IPS-20b (cell line): ENCODE measurements at regions not wholly inside any gene's neighbourhood (a gene's known extent, or its start where the extent isn't known, plus 50 kb on each side); places are given as distances from the start of the nearest gene placed in this dataset.

ENCODE experiments used
- H3K27ac ChIP-seq: one replicate; pipeline ENCODE4 v1.5.1; 2013; ENCODE audit warnings: low read length
- H3K27me3 ChIP-seq: 2 replicates; pipeline ENCODE4 v1.6.1; 2013; ENCODE audit warnings: mild to moderate bottlenecking, low read length, inconsistent platforms; ENCODE audit not compliant: insufficient read depth
- H3K36me3 ChIP-seq: 2 replicates; pipeline ENCODE4 v1.6.1; 2013; ENCODE audit warnings: low read depth, mild to moderate bottlenecking, inconsistent platforms, low read length, moderate library complexity; ENCODE audit not compliant: insufficient read depth
- H3K4me1 ChIP-seq: 2 replicates; pipeline ENCODE4 v1.6.1; 2013; ENCODE audit warnings: mild to moderate bottlenecking, control low read depth, inconsistent platforms, low read length, moderate library complexity; ENCODE audit not compliant: insufficient read depth
- H3K4me3 ChIP-seq: 2 replicates; pipeline ENCODE4 v1.5.1; 2013; ENCODE audit warnings: mild to moderate bottlenecking, low read length, inconsistent platforms
- H3K9ac ChIP-seq: 2 replicates; pipeline ENCODE4 v1.6.1; 2013; ENCODE audit warnings: low read depth, mild to moderate bottlenecking, inconsistent platforms, low read length, moderate library complexity
- H3K9me3 ChIP-seq: 2 replicates; pipeline ENCODE4 v1.6.1; 2013; ENCODE audit warnings: mild to moderate bottlenecking, low read depth, low read length, inconsistent platforms; ENCODE audit not compliant: insufficient read depth

DNA sequence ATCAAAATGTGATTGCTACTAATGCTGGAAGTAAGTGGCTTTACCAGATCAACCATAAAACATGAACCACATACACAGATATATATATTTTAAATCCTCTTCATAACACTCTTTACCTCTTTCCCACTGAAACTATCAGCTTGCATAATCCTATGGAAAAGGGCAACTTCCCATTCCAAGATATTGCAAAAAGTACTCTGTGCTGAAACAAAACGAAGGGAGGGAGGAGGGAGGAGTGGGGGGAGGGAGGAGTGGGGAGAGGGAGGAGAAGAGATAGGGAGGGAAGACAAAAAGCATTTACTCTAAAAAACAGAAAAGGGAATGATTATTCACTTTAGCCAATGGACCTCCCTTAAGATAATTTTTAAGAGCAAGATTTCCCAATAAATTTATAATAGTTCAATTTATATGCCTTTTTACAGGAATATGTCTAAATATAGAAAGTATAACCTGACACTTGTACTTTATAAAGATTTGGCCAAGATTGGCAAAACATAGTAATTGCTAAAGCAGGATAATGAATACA is 344.8 kb upstream of the NFE2L3 start:
- H3K9ac ChIP-seq, result no peak overlapping the region
- no peak overlapping the region for H3K27ac ChIP-seq
- H3K4me1 ChIP-seq, result no peaks in the 10 kb centered on the region
- H3K36me3 ChIP-seq, result no peaks in the 10 kb centered on the region
- no peaks in the 10 kb centered on the region for H3K27me3 ChIP-seq
- no peak overlapping the region for H3K4me3 ChIP-seq
- H3K9me3 ChIP-seq, result no peaks in the 10 kb centered on the region

DNA sequence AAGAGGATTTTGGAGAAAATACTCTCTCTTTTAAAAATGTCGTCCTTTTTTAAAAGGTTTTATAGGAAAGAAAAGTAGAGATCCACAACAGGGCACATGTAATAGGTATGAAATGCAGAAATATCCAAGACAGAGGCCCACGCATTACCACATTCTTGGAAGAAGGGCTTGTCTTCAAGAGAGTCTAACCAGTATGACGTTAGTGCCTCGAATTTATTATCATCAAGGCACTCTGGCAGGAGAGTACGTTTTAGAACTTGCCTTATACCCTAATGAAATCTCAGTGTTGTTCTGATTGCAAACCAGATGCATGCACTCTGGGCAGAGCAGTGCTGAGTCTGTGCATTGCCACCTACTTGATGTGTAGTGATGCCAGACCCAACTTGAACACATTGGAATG is 342.6 kb upstream of the NFE2L3 start:
- Histone ChIP-seq H3K27ac (no peak overlapping the region), H3K4me3 (no peak overlapping the region), H3K27me3 (no peaks in the 10 kb centered on the region)

DNA sequence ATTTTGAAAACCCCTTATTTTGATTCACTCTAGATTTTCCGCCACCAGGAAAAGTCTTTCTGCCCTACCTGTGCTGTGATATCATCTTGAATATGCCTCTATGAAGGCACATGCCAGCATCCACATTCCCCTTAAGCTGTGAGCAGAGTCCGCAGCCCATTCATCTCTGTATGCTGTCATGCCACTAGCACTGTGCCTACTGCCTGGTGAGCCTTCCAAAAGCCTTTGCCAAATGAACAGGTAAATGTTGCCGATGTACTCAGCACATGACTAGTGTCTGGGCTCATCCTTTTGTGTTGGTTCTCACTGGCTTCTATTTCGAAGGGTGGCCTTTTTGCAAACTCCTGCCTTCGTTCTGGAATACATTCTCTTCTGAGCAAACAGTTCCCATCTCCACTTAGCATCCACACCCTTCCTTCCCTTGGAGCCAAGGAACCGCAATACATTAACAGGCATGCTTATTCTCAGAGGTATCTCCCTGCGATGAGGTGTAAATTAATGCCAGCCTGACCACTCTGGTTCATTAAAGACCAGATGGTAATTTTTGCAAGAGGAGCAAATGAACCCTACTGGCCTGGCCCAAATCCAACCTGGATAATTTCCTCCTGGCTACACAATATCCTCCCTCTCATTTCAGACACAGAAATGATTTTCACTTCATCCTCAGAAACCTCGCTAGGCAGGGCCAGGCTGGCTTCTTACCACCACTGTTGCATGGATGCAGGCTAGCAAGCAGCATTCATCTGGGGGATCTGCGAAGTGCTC is 339.7 kb upstream of the NFE2L3 start:
- no peaks in the 10 kb centered on the region for H3K27me3 ChIP-seq
- no peaks in the 10 kb centered on the region for H3K36me3 ChIP-seq
- no peak overlapping the region for H3K9ac ChIP-seq
- H3K27ac ChIP-seq, result no peak overlapping the region
- no peaks in the 10 kb centered on the region for H3K4me1 ChIP-seq
- H3K9me3 ChIP-seq, result no peaks in the 10 kb centered on the region
- no peak overlapping the region for H3K4me3 ChIP-seq

More for the DNA sequence above, 342.6 kb upstream of the NFE2L3 start:
- no peaks in the 10 kb centered on the region for H3K4me1 ChIP-seq
- no peaks in the 10 kb centered on the region for H3K36me3 ChIP-seq
- no peaks in the 10 kb centered on the region for H3K9me3 ChIP-seq
- H3K9ac ChIP-seq, result no peak overlapping the region

- Histone ChIP-seq H3K4me3 (no peak overlapping the region), H3K9ac (no peak overlapping the region), H3K36me3 (no peaks in the 10 kb centered on the region), H3K27ac (no peak overlapping the region), H3K4me1 (no peaks in the 10 kb centered on the region), H3K9me3 (no peaks in the 10 kb centered on the region), H3K27me3 (no peaks in the 10 kb centered on the region)
These were observed 338.6 kb upstream of the NFE2L3 start for GRCh38 chr7:25813381-25813780.

GRCh38 chr7:25815711-25816110 is 336.3 kb upstream of the NFE2L3 start:
- no peaks in the 10 kb centered on the region for H3K36me3 ChIP-seq

GRCh38 chr7:25820432-25821040 is 331.5 kb upstream of the NFE2L3 start:
- no peak overlapping the region for H3K4me3 ChIP-seq

More at GRCh38 chr7:25815711-25816110, 336.3 kb upstream of the NFE2L3 start:
- Histone ChIP-seq H3K4me1 (no peaks in the 10 kb centered on the region), H3K27me3 (no peaks in the 10 kb centered on the region), H3K4me3 (no peak overlapping the region), H3K9ac (no peak overlapping the region), H3K27ac (no peak overlapping the region), H3K9me3 (no peaks in the 10 kb centered on the region)

GRCh38 chr7:25821225-25821624 is 330.8 kb upstream of the NFE2L3 start:
- no peak overlapping the region for H3K4me3 ChIP-seq
- no peaks in the 10 kb centered on the region for H3K27me3 ChIP-seq
- no peak overlapping the region for H3K27ac ChIP-seq

More at GRCh38 chr7:25820432-25821040, 331.5 kb upstream of the NFE2L3 start:
- Histone ChIP-seq H3K27me3 (no peaks in the 10 kb centered on the region), H3K9ac (no peak overlapping the region), H3K36me3 (no peaks in the 10 kb centered on the region), H3K27ac (no peak overlapping the region), H3K9me3 (no peaks in the 10 kb centered on the region), H3K4me1 (no peaks in the 10 kb centered on the region; the same call in 1 of the 2 replicates)

DNA sequence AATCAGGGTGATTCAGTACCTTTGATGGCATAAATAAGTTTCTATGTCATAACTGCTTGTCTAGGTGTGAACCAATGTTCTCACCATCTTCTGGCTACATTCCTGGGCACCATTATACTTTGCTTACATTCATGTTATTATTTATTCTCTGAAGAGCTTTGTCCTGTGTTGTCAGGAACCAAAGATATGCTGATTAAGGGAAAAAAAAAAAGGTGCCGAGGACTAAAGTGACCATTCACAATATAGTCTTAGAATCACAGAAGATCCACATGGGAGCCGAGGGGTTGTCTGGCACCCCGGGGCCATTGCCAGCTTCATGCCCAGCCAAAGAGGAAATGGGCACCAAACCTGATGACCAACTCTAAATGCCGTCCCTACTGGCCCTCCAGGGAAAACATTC is 329.2 kb upstream of the NFE2L3 start:
- H3K9me3 ChIP-seq, result no peaks in the 10 kb centered on the region
- H3K4me3 ChIP-seq, result no peak overlapping the region
- no peaks in the 10 kb centered on the region for H3K27me3 ChIP-seq
- no peaks in the 10 kb centered on the region for H3K36me3 ChIP-seq
- H3K27ac ChIP-seq, result no peak overlapping the region
- no peak overlapping the region for H3K9ac ChIP-seq
- H3K4me1 ChIP-seq, result no peaks in the 10 kb centered on the region; the same call in 1 of the 2 replicates

More at GRCh38 chr7:25821225-25821624, 330.8 kb upstream of the NFE2L3 start:
- no peaks in the 10 kb centered on the region for H3K36me3 ChIP-seq
- no peaks in the 10 kb centered on the region; the same call in 1 of the 2 replicates for H3K4me1 ChIP-seq
- no peaks in the 10 kb centered on the region for H3K9me3 ChIP-seq
- H3K9ac ChIP-seq, result no peak overlapping the region

GRCh38 chr7:25823571-25823970 is 328.4 kb upstream of the NFE2L3 start:
- Histone ChIP-seq H3K27ac (no peak overlapping the region), H3K27me3 (no peaks in the 10 kb centered on the region), H3K9ac (no peak overlapping the region), H3K4me3 (no peak overlapping the region), H3K4me1 (no peaks in the 10 kb centered on the region; the same call in 1 of the 2 replicates), H3K36me3 (no peaks in the 10 kb centered on the region), H3K9me3 (no peaks in the 10 kb centered on the region)

DNA sequence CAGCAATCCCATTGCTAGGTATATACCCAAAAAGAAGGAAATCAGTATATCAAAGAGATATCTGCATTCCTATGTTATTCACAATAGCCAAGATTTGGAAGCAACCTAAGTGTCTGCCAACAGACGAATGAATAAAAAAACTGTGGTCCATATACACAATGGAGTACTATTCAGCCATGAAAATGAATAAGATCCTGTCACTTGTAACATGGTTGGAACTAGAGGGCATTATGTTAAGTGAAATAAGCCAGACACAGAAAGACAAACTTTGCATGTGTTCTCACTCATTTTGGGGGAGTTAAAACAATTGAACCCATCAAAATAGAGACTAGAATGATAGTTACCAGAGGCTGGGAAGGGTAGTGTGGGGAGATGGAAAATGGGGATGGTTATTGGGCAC is 323.5 kb upstream of the NFE2L3 start:
- Histone ChIP-seq H3K36me3 (no peaks in the 10 kb centered on the region), H3K4me3 (no peak overlapping the region), H3K9me3 (no peaks in the 10 kb centered on the region), H3K9ac (no peak overlapping the region), H3K27me3 (no peaks in the 10 kb centered on the region), H3K4me1 (peaks cover 24% of the 10 kb centered on the region), H3K27ac (no peak overlapping the region)

DNA sequence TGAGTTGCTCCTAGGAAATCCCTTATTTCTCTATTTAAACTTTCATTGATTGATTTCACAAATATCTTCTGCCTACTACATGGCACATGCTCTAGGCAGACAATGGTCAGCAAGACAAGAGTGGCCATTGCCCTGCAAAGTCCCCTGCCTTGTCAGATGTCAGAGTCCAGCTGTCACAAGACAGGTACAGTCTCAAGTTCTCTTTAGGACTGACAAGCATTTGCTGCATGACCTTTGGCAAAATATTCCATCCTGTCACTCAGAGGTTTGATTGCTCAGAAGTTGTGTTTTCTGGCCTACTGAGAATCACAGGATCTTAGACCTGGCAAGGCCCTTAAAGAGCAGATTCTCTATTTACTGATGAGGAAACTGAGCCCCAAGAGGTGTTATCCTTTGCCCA is 322.3 kb upstream of the NFE2L3 start:
- H3K27me3 ChIP-seq, result no peaks in the 10 kb centered on the region
- no peak overlapping the region for H3K9ac ChIP-seq
- no peak overlapping the region for H3K27ac ChIP-seq

GRCh38 chr7:25830215-25830614 is 321.8 kb upstream of the NFE2L3 start:
- H3K9me3 ChIP-seq, result no peaks in the 10 kb centered on the region
- no peak overlapping the region for H3K9ac ChIP-seq
- H3K27ac ChIP-seq, result no peak overlapping the region
- no peaks in the 10 kb centered on the region for H3K27me3 ChIP-seq
- H3K36me3 ChIP-seq, result no peaks in the 10 kb centered on the region
- peaks cover 24% of the 10 kb centered on the region for H3K4me1 ChIP-seq
- no peak overlapping the region for H3K4me3 ChIP-seq

More for the DNA sequence above, 322.3 kb upstream of the NFE2L3 start:
- Histone ChIP-seq H3K4me3 (no peak overlapping the region), H3K9me3 (no peaks in the 10 kb centered on the region), H3K4me1 (peaks cover 24% of the 10 kb centered on the region), H3K36me3 (no peaks in the 10 kb centered on the region)
